HepG2 (cell line): ENCODE measurements at regions not wholly inside any gene's neighbourhood (a gene's known extent, or its start where the extent isn't known, plus 50 kb on each side); places are given as distances from the start of the nearest gene placed in this dataset.
A peak's percentile ranks its signal among the peaks of the same experiment; 100 is the strongest.

ENCODE experiments used
- ATF7 ChIP-seq, 2 experiments: fragments of 450-650 bp in 1 of 2; sonication (generic) in 1 of 2; formaldehyde crosslinking in 1 of 2; IDR thresholded peaks; 2 replicates each; pipeline versions ENCODE4 v1.4.0 to v1.6.1; 2016 to 2020; ENCODE audit warnings: antibody characterized with exemption in 1 of 2, mild to moderate bottlenecking in 1 of 2, missing genetic modification reagents in 1 of 2
- CREB1 ChIP-seq, 2 experiments: fragments of 450-650 bp in 1 of 2; IDR thresholded peaks; 2 replicates each; pipeline ENCODE4 v1.6.1; 2016 to 2017; ENCODE audit warnings: control low read depth in 1 of 2, mild to moderate bottlenecking in 1 of 2, missing compliant biosample characterization in 1 of 2, missing genetic modification characterization in 1 of 2
- MAFF ChIP-seq: IDR thresholded peaks from 2 replicates; pipeline ENCODE4 v1.6.1; 2011; ENCODE audit warnings: low read depth, low read length, improper control_type of control experiment
- RNF219 ChIP-seq: sonication (generic); formaldehyde crosslinking; IDR thresholded peaks from 2 replicates; pipeline ENCODE4 v1.5.0; 2020; ENCODE audit warnings: mild to moderate bottlenecking, missing genetic modification reagents
- SAP130 ChIP-seq: IDR thresholded peaks from 2 replicates; pipeline ENCODE4 v1.6.1; 2016; ENCODE audit warnings: low read depth
- SNAPC4 ChIP-seq: sonication (generic); formaldehyde crosslinking; IDR thresholded peaks from 2 replicates; pipeline ENCODE4 v1.4.0; 2020; ENCODE audit warnings: mild to moderate bottlenecking, missing genetic modification reagents
- ZBED4 ChIP-seq: sonication (generic); formaldehyde crosslinking; IDR thresholded peaks from 2 replicates; pipeline ENCODE4 v1.4.0; 2020; ENCODE audit warnings: missing genetic modification reagents, borderline replicate concordance
- ZBTB37 ChIP-seq: sonication (generic); formaldehyde crosslinking; IDR thresholded peaks from 2 replicates; pipeline ENCODE4 v1.4.0; 2020; ENCODE audit warnings: mild to moderate bottlenecking, missing genetic modification reagents
- ZBTB8A ChIP-seq: sonication (generic); formaldehyde crosslinking; IDR thresholded peaks from 2 replicates; pipeline ENCODE4 v1.4.0; 2020; ENCODE audit warnings: mild to moderate bottlenecking, low read depth, missing genetic modification reagents, borderline replicate concordance
- ZNF530 ChIP-seq: sonication (generic); formaldehyde crosslinking; IDR thresholded peaks from 2 replicates; pipeline ENCODE4 v1.5.0; 2020; ENCODE audit warnings: low read depth, mild to moderate bottlenecking, missing genetic modification reagents
- ZNF670 ChIP-seq: sonication (generic); formaldehyde crosslinking; IDR thresholded peaks from 2 replicates; pipeline ENCODE4 v1.8.0; 2022; ENCODE audit warnings: mild to moderate bottlenecking, missing genetic modification reagents, borderline replicate concordance
- ZNF691 ChIP-seq: sonication (generic); formaldehyde crosslinking; IDR thresholded peaks from 2 replicates; pipeline ENCODE4 v1.4.0; 2020; ENCODE audit warnings: missing genetic modification reagents, low read depth, mild to moderate bottlenecking, borderline replicate concordance

- TF ChIP-seq RNF219 (CRISPR knock-in tag) (no peak), SNAPC4 (CRISPR knock-in tag) (no peak), ZNF691 (CRISPR knock-in tag) (no peak), CREB1 (IDR thresholded peaks at IDR 0.05) (peak; percentile 48), CREB1 (CRISPR knock-in tag; IDR thresholded peaks at IDR 0.05) (peak; percentile 71), MAFF (peak; percentile 27; the same call in 1 of the 2 replicates), ZBTB8A (CRISPR knock-in tag) (no peak), ATF7 (IDR thresholded peaks at IDR 0.05) (peak; percentile 63), ATF7 (CRISPR knock-in tag; IDR thresholded peaks at IDR 0.05) (no peak), ZNF530 (CRISPR knock-in tag) (no peak), ZBTB37 (CRISPR knock-in tag) (no peak), ZNF670 (CRISPR knock-in tag) (0 out of 2 replicates have a peak, but pooled peaks have one; percentile 33), ZBED4 (0 out of 2 replicates have a peak, but pooled peaks have one; percentile 47), SAP130 (no peak; the same call in none of the 2 replicates)
Measured at GRCh38 chr5:119302916-119303897, 52.6 kb upstream of the TNFAIP8 start (continued).
